ENCODE measurements at regions not wholly inside any gene's neighbourhood (a gene's known extent, or its start where the extent isn't known, plus 50 kb on each side); places are given as distances from the start of the nearest gene placed in this dataset.

DNA sequence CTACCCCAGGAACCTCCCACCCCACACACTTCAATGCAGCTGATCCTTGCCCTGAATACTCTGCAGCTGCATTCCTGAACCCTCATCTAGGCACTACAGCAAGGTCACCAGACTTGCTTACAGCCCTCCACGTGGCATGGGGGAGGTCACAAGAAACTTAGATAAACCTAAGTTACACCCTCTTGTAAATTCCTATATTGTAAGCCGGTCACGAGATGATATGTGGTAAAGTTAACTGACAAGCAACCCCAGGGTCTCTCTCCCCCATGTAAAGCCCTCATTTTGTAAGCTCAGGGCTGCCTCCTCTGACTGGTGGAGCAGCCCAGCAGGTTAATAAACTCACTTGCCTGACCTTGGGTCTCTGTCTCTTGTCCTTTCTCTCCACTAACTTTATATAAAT is 570.7 kb downstream of the PCDH7 start:
- DNase-seq (ENCODE audit: extremely low spot score): no peak
- intact Hi-C loops (cut with DNase I): no loop called here
- Histone ChIP-seq H3K4me3 (no peak overlapping the region), H3K27ac (replicated peaks in 1 of 4) (no peak overlapping the region), H3K4me1 (no peaks in the 10 kb centered on the region), H3K36me3 (no peaks in the 10 kb centered on the region), H3K9me3 (peaks cover 0 to 8% (median 0%) of the 10 kb centered on the region in 4 donors), H3K27me3 (no peaks in the 10 kb centered on the region)
- TF ChIP-seq POLR2AphosphoS5 (IDR thresholded peaks at IDR 0.05): no peak
- TF ChIP-seq POLR2A (IDR thresholded peaks at IDR 0.05; ENCODE audit: low read depth): no peak
- no peak for TF ChIP-seq EP300 (IDR thresholded peaks at IDR 0.05)
- TF ChIP-seq, protein P1, sequence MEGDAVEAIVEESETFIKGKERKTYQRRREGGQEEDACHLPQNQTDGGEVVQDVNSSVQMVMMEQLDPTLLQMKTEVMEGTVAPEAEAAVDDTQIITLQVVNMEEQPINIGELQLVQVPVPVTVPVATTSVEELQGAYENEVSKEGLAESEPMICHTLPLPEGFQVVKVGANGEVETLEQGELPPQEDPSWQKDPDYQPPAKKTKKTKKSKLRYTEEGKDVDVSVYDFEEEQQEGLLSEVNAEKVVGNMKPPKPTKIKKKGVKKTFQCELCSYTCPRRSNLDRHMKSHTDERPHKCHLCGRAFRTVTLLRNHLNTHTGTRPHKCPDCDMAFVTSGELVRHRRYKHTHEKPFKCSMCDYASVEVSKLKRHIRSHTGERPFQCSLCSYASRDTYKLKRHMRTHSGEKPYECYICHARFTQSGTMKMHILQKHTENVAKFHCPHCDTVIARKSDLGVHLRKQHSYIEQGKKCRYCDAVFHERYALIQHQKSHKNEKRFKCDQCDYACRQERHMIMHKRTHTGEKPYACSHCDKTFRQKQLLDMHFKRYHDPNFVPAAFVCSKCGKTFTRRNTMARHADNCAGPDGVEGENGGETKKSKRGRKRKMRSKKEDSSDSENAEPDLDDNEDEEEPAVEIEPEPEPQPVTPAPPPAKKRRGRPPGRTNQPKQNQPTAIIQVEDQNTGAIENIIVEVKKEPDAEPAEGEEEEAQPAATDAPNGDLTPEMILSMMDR (IDR thresholded peaks at IDR 0.05): no peak
- WGBS: 51% methylated on average over 3 of the region's 3 CpGs

GRCh38 chr4:31291238-31291637 is 571.1 kb downstream of the PCDH7 start:
- TF ChIP-seq POLR2A (IDR thresholded peaks at IDR 0.05; ENCODE audit: low read depth) (no peak), POLR2AphosphoS5 (IDR thresholded peaks at IDR 0.05) (no peak)
- TF ChIP-seq, protein P1 (IDR thresholded peaks at IDR 0.05): no peak
- Histone ChIP-seq H3K4me3 (no peak overlapping the region), H3K27me3 (no peaks in the 10 kb centered on the region), H3K9me3 (peaks cover 0 to 8% (median 0%) of the 10 kb centered on the region in 4 donors), H3K36me3 (no peaks in the 10 kb centered on the region), H3K27ac (replicated peaks in 1 of 4) (no peak overlapping the region), H3K4me1 (no peaks in the 10 kb centered on the region)
- intact Hi-C loops (cut with DNase I): no loop called here
- no peak for DNase-seq (ENCODE audit: extremely low spot score)
- 67% methylated on average over 1 of the region's 1 CpG for whole genome bisulfite sequencing

GRCh38 chr4:31294655-31295480 is 574.7 kb downstream of the PCDH7 start:
- Histone ChIP-seq H3K27me3 (no peaks in the 10 kb centered on the region), H3K9me3 (peaks cover 0 to 8% (median 0%) of the 10 kb centered on the region in 4 donors), H3K4me1 (no peaks in the 10 kb centered on the region), H3K4me3 (no peak overlapping the region), H3K36me3 (no peaks in the 10 kb centered on the region), H3K27ac (replicated peaks in 1 of 4) (no peak overlapping the region)
- intact Hi-C loops (cut with DNase I): no loop called here
- DNase-seq (ENCODE audit: extremely low spot score): no peak
- whole genome bisulfite sequencing: 93% methylated on average over 7 of the region's 7 CpGs
- TF ChIP-seq POLR2A (IDR thresholded peaks at IDR 0.05; ENCODE audit: low read depth) (no peak), EP300 (IDR thresholded peaks at IDR 0.05) (no peak), POLR2AphosphoS5 (IDR thresholded peaks at IDR 0.05) (no peak)
- TF ChIP-seq, protein P1 (IDR thresholded peaks at IDR 0.05): no peak

DNA sequence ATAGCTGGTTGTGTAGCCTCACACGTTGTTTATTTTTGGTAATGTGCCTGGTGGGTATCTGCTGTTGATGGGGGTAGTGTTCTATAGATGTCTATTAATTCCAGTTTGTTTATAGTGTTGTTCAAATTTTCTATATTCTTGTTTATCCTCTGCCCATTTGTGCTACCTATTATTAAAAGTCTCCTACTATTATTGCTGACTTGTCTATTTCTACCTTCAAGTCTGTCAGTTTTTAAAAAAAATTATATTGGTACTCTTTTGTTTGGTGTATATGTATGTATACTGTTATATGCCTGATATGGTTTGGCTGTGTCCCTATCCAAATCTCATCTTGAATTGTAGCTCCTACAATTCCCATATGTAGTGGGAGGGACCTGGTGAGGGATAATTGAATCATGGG is 578.6 kb downstream of the PCDH7 start:
- intact Hi-C loops (cut with DNase I): no loop called here
- Histone ChIP-seq H3K9me3 (no peaks in the 10 kb centered on the region), H3K27ac (replicated peaks in 1 of 4) (no peak overlapping the region), H3K36me3 (no peaks in the 10 kb centered on the region), H3K4me3 (no peak overlapping the region), H3K4me1 (no peaks in the 10 kb centered on the region), H3K27me3 (no peaks in the 10 kb centered on the region)
- no peak for TF ChIP-seq POLR2AphosphoS5 (IDR thresholded peaks at IDR 0.05)
- no peak for TF ChIP-seq EP300 (IDR thresholded peaks at IDR 0.05)
- TF ChIP-seq, protein P1 (IDR thresholded peaks at IDR 0.05): no peak
- TF ChIP-seq POLR2A (IDR thresholded peaks at IDR 0.05; ENCODE audit: low read depth): no peak
- 78% methylated on average over 1 of the region's 1 CpG for WGBS
- DNase-seq (ENCODE audit: extremely low spot score): no peak
